ENCODE measurements at regions not wholly inside any gene's neighbourhood (a gene's known extent, or its start where the extent isn't known, plus 50 kb on each side); places are given as distances from the start of the nearest gene placed in this dataset.

DNA sequence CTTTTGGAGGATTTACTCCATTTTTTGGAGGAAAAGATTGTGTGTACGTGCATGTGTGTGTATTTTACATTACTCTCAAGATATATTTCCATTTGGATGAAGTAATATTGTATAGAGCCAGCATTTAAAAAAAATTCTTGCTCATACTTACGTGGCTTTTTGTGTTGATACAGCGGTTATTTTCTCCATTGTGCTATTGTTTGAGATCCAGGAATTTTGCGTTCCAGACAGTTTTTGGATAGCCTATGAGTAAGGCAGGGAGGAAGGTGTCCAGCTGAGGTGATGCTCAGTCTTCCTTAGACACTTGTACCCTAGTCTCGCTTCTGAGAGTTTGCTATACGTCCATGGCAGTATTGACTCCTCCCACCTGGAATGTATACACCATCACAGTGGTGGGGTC lies 92.2 kb upstream of the ARHGEF7 start:
- WGBS, 2 donors (ENCODE audit: low coverage in 1 of 2): 87 to 94% methylated on average over 4 to 6 of the region's 6 CpGs
- no peak for ATAC-seq
- Histone ChIP-seq H3K27me3 (no peaks in the 10 kb centered on the region), H3K4me1 (no peaks in the 10 kb centered on the region), H3K36me3 (no peaks in the 10 kb centered on the region), H3K9me3 (peaks cover 0 to 26% (median 0%) of the 10 kb centered on the region in 3 donors), H3K27ac (no peak overlapping the region), H3K4me3 (no peak overlapping the region)
- TF ChIP-seq, protein P1, sequence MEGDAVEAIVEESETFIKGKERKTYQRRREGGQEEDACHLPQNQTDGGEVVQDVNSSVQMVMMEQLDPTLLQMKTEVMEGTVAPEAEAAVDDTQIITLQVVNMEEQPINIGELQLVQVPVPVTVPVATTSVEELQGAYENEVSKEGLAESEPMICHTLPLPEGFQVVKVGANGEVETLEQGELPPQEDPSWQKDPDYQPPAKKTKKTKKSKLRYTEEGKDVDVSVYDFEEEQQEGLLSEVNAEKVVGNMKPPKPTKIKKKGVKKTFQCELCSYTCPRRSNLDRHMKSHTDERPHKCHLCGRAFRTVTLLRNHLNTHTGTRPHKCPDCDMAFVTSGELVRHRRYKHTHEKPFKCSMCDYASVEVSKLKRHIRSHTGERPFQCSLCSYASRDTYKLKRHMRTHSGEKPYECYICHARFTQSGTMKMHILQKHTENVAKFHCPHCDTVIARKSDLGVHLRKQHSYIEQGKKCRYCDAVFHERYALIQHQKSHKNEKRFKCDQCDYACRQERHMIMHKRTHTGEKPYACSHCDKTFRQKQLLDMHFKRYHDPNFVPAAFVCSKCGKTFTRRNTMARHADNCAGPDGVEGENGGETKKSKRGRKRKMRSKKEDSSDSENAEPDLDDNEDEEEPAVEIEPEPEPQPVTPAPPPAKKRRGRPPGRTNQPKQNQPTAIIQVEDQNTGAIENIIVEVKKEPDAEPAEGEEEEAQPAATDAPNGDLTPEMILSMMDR (IDR thresholded peaks at IDR 0.05): no peak
- TF ChIP-seq POLR2AphosphoS5 (IDR thresholded peaks at IDR 0.05) (no peak), POLR2A (IDR thresholded peaks at IDR 0.05) (no peak), EP300 (IDR thresholded peaks at IDR 0.05) (no peak)

DNA sequence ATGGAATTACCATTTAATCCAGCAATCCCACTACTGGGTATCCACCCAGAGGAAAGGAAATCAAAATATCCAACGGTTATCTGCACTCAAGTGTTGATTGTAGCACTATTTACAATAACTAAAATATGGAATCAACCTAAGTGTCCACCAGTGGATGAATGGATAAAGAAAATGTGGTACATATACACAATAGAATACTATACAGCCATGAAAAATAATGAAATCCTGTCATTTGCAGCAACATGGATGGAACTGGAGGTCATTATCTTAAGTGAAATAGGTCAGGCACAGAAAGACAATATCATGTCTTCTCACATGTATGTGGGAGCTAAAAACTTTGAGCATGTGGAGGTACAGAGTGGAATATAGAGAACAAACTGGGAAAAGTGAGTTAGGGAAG lies 92.9 kb upstream of the ARHGEF7 start:
- 91 to 95% methylated on average over 1 of the region's 1 CpG for WGBS, 2 donors (ENCODE audit: low coverage in 1 of 2)
- H3K27ac ChIP-seq: no peak overlapping the region
- no peaks in the 10 kb centered on the region for H3K4me1 ChIP-seq
- ATAC-seq: no peak
- H3K27me3 ChIP-seq: no peaks in the 10 kb centered on the region
- no peaks in the 10 kb centered on the region for H3K36me3 ChIP-seq
- H3K9me3 ChIP-seq: peaks cover 0 to 26% (median 0%) of the 10 kb centered on the region in 3 donors
- TF ChIP-seq, protein P1 (IDR thresholded peaks at IDR 0.05): no peak
- TF ChIP-seq POLR2AphosphoS5 (IDR thresholded peaks at IDR 0.05): no peak
- TF ChIP-seq POLR2A (IDR thresholded peaks at IDR 0.05): no peak
- TF ChIP-seq EP300 (IDR thresholded peaks at IDR 0.05): no peak
- no peak overlapping the region for H3K4me3 ChIP-seq

DNA sequence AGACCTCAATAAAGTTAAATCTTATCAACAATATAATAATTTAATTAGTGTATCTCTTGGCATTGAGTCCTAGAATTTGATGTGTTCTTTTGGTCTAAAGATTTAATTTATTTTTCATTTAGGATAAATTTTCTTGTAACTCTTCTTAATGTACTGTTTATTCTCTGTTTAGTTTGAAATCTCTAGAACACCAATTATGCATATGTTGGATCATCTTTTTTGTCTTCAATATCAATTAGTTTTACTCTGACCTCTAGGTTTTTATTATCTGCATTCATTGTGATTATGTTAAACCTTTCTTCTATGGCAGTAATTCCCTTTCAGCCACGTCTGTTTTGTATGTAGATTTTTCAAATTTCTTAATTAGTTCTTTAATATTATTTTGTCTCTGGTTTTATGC lies 93.8 kb upstream of the ARHGEF7 start:
- H3K27me3 ChIP-seq: no peaks in the 10 kb centered on the region
- peaks cover 0 to 26% (median 0%) of the 10 kb centered on the region in 3 donors for H3K9me3 ChIP-seq
- 82 to 100% methylated on average over 1 of the region's 1 CpG for WGBS, 2 donors (ENCODE audit: low coverage in 1 of 2)
- TF ChIP-seq, protein P1 (IDR thresholded peaks at IDR 0.05): no peak
- no peak for TF ChIP-seq EP300 (IDR thresholded peaks at IDR 0.05)
- TF ChIP-seq POLR2A (IDR thresholded peaks at IDR 0.05): no peak
- TF ChIP-seq POLR2AphosphoS5 (IDR thresholded peaks at IDR 0.05): no peak
- no peak overlapping the region for H3K4me3 ChIP-seq
- ATAC-seq: no peak
- H3K4me1 ChIP-seq: no peaks in the 10 kb centered on the region
- no peak overlapping the region for H3K27ac ChIP-seq
- H3K36me3 ChIP-seq: no peaks in the 10 kb centered on the region

DNA sequence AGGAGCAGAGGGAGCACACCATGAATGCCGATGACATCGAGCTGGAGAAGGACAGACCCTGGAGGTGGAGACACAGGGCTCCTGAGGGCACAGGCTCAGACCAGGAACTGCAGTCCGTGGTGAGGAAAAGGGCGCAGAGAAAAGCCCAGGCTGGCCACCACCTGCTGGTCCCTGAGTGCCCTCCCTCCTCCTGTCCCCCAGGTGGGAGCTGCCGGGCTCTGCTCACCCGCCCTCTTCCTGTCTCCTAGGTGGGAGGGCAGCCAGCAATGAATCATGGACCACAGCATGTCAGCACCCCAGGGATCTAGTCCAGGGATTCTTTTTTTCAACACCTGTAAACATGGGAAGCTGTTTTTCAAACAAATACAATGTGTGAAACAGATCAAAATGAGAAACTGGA lies 94.6 kb upstream of the ARHGEF7 start:
- Histone ChIP-seq H3K4me3 (no peak overlapping the region), H3K27me3 (no peaks in the 10 kb centered on the region), H3K36me3 (no peaks in the 10 kb centered on the region), H3K9me3 (peaks cover 0 to 26% (median 0%) of the 10 kb centered on the region in 3 donors), H3K27ac (no peak overlapping the region), H3K4me1 (no peaks in the 10 kb centered on the region)
- WGBS, 2 donors (ENCODE audit: low coverage in 1 of 2): 87 to 92% methylated on average over 3 to 4 of the region's 6 CpGs
- TF ChIP-seq EP300 (IDR thresholded peaks at IDR 0.05) (no peak), POLR2A (IDR thresholded peaks at IDR 0.05) (no peak), POLR2AphosphoS5 (IDR thresholded peaks at IDR 0.05) (no peak)
- TF ChIP-seq, protein P1 (IDR thresholded peaks at IDR 0.05): no peak
- ATAC-seq: no peak

DNA sequence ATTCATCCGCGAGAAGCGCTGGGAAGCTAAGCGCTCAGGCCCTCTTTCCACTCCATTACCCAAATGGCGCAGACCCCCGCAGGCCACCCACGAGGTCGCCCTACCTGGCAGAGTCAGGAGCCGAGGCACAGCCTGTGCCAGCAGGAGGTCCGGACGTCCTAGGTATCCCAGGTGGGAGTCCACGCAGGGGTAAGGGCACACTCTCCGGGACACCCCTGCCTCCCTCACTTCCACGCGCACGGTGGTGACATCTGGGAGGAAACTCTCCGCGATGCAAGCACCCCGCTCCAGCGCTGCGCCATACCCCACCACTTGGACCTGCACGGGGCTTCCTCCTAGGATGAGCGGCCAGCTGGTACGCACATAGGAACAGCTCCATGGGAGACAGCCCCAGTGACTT lies 95.1 kb upstream of the ARHGEF7 start:
- Histone ChIP-seq H3K9me3 (peaks cover 0 to 26% (median 0%) of the 10 kb centered on the region in 3 donors), H3K36me3 (no peaks in the 10 kb centered on the region), H3K27me3 (no peaks in the 10 kb centered on the region), H3K27ac (no peak overlapping the region), H3K4me3 (no peak overlapping the region), H3K4me1 (no peaks in the 10 kb centered on the region)
- ATAC-seq: no peak
- no CpG with 5 or more reads among the region's 24 CpGs for WGBS, 2 donors (ENCODE audit: low coverage in 1 of 2)
- no peak for TF ChIP-seq POLR2AphosphoS5 (IDR thresholded peaks at IDR 0.05)
- TF ChIP-seq, protein P1 (IDR thresholded peaks at IDR 0.05): no peak
- TF ChIP-seq POLR2A (IDR thresholded peaks at IDR 0.05): no peak
- TF ChIP-seq EP300 (IDR thresholded peaks at IDR 0.05): no peak

All from gastroesophageal sphincter (tissue), 4 donors.